GM08714 (cell line): ENCODE measurements at regions not wholly inside any gene's neighbourhood (a gene's known extent, or its start where the extent isn't known, plus 50 kb on each side); places are given as distances from the start of the nearest gene placed in this dataset.

ENCODE experiments used
- H3K4me3 ChIP-seq: fragments of 200-500 bp; sonication (Bioruptor generic); 2 replicates; pipeline ENCODE4 v1.5.1; 2014; ENCODE audit warnings: mild to moderate bottlenecking, low read length, inconsistent platforms
- ZNF274 ChIP-seq: IDR thresholded peaks from 2 replicates; pipeline ENCODE4 v1.6.1; 2012; ENCODE audit warnings: mild to moderate bottlenecking, low read depth, low read length

DNA sequence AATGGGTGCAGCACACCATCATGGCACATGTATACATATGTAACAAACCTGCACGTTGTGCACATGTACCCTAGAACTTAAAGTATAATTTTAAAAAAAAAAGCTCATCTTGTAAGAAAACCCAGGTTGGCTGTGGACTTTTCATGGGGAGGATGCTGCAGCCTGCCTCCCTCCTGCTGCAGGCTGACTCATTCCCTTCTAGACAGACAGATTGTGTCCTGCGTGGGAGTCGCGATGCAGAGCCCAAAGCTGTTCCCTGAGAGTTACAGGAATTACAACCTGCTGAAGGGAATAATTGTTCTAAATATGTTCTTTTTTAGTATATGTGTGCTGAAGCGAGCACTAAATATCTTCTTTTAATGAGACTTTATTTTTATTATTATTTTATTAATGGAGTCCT, 93.2 kb downstream of the TBX19 start:
- no peak overlapping the region for H3K4me3 ChIP-seq
- no peak for TF ChIP-seq ZNF274

- TF ChIP-seq ZNF274: no peak
- H3K4me3 ChIP-seq: no peak overlapping the region
Observed at GRCh38 chr1:168372861-168373371, 92.2 kb downstream of the TBX19 start.

GRCh38 chr1:168372307-168372706, 91.6 kb downstream of the TBX19 start:
- H3K4me3 ChIP-seq: no peak overlapping the region
- TF ChIP-seq ZNF274: no peak

DNA sequence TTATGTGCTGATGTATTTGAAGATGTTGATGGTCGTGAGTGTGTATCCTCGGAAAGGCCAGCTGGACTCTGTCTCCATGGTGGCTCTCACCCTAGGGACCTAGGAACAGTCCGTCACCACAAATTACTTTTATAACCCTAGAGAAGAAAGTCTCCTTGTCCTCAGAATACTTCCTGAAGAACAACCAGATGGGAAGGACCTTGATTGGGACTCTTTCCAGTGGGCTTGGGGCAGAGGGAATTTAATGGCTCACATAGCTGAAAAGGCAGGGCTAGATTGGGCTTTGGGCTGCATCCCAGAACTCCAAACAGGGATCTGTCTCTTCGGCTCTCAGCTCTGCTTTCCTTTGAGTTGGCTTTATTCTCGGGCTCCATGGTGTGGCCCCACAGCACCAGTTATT, 90.8 kb downstream of the TBX19 start:
- H3K4me3 ChIP-seq: no peak overlapping the region
- TF ChIP-seq ZNF274: no peak

DNA sequence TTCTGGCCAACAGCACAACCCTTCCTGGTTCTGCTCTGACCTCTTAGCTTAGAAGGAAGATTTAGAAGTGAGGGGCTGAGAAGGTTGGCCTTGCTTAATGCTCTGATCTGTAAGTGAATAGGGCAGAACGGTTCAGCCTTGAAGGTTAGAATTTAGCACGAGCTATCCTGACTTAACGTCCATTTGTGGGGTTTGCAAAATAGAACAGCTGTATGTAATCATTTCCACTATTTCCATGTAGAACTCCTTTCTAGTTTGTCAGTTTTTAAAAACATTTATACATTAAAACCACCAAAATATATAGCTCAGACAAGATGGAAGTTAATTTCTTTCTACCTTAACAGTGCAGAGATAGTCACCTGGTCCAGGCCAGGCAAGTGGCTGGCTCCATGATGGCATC, 89.9 kb downstream of the TBX19 start:
- no peak overlapping the region for H3K4me3 ChIP-seq
- TF ChIP-seq ZNF274: no peak

GRCh38 chr1:168369655-168370054, 89.0 kb downstream of the TBX19 start:
- TF ChIP-seq ZNF274: no peak
- no peak overlapping the region for H3K4me3 ChIP-seq

GRCh38 chr1:168368131-168368530, 87.5 kb downstream of the TBX19 start:
- no peak for TF ChIP-seq ZNF274
- no peak overlapping the region for H3K4me3 ChIP-seq

GRCh38 chr1:168365719-168366479, 85.2 kb downstream of the TBX19 start:
- TF ChIP-seq ZNF274: no peak
- no peak overlapping the region for H3K4me3 ChIP-seq
